PC-3 (cell line): ENCODE measurements at regions not wholly inside any gene's neighbourhood (a gene's known extent, or its start where the extent isn't known, plus 50 kb on each side); places are given as distances from the start of the nearest gene placed in this dataset.
"Not testable (repeated sequence)": the region's sequence is repeated elsewhere in the genome, so short reads cannot be mapped to it uniquely, and the experiment has no call there.

Experiments
- ATAC-seq: fragments of 200-7000 bp; cut with Tn5 transposase; 2 replicates; pipeline ENCODE4 v1.9.1; 2020; ENCODE audit warnings: mild to moderate bottlenecking, moderate library complexity
- BruUV-seq: library from RNA; stranded (reverse); fragments of 400-500 nt; replicated peaks from 2 replicates; lab custom pipeline; 2021; lab: Mats Ljungman, UMichigan
- CTCF ChIA-PET: fragments of 300-600 bp; sonication (Branson Sonifier 250); formaldehyde crosslinking; loops from one replicate; lab custom pipeline; 2022; ENCODE audit warnings: antibody characterized with exemption; lab: Charles Lee
- POLR2A ChIA-PET: fragments of 300-600 bp; sonication (Branson Sonifier 250); formaldehyde crosslinking; loops from one replicate; lab custom pipeline; 2022; ENCODE audit warnings: antibody characterized with exemption; ENCODE audit not compliant: unreplicated experiment; lab: Charles Lee
- DNase-seq: peaks from one replicate; pipeline ENCODE4 v3.0.0-alpha.2; 2015
- H2AFZ ChIP-seq: fragments of 300-600 bp; sonication (generic); 2 replicates; pipeline ENCODE4 v1.6.0; 2016; ENCODE audit warnings: antibody characterized with exemption, low read length
- H3F3A ChIP-seq: fragments of 300-600 bp; sonication (generic); one replicate; pipeline ENCODE4 v1.6.0; 2017; ENCODE audit warnings: antibody characterized with exemption, low read length, control low read depth, mild to moderate bottlenecking; ENCODE audit not compliant: unreplicated experiment
- H3K27ac ChIP-seq: fragments of 300-600 bp; sonication (generic); 2 replicates; pipeline ENCODE4 v1.5.1; 2016; ENCODE audit warnings: mild to moderate bottlenecking, low read length
- H3K27me3 ChIP-seq: fragments of 300-600 bp; sonication (generic); 2 replicates; pipeline ENCODE4 v1.6.1; 2016; ENCODE audit warnings: low read length, mixed read lengths
- H3K36me3 ChIP-seq: fragments of 300-600 bp; sonication (generic); 2 replicates; pipeline ENCODE4 v1.6.1; 2016; ENCODE audit warnings: low read depth, mixed run types, low read length, mixed read lengths
- H3K4me1 ChIP-seq: fragments of 300-600 bp; sonication (generic); 2 replicates; pipeline ENCODE4 v1.5.1; 2016; ENCODE audit warnings: low read length; ENCODE audit not compliant: insufficient read depth
- H3K4me2 ChIP-seq: fragments of 300-600 bp; sonication (generic); 2 replicates; pipeline ENCODE4 v1.6.0; 2016; ENCODE audit warnings: low read length
- H3K4me3 ChIP-seq: fragments of 300-600 bp; sonication (generic); 2 replicates; pipeline ENCODE4 v1.5.1; 2016; ENCODE audit warnings: mild to moderate bottlenecking, low read length, mixed read lengths
- H3K79me2 ChIP-seq: fragments of 300-600 bp; sonication (generic); 2 replicates; pipeline ENCODE4 v1.6.1; 2017; ENCODE audit warnings: low read length, mixed read lengths
- H3K9ac ChIP-seq: fragments of 300-600 bp; sonication (generic); 2 replicates; pipeline ENCODE4 v1.6.0; 2016; ENCODE audit warnings: mild to moderate bottlenecking, low read length
- H3K9me2 ChIP-seq: fragments of 300-600 bp; sonication (generic); replicated peaks from 2 replicates; pipeline ENCODE4 v1.6.1; 2016; ENCODE audit warnings: mixed run types, low read length, mixed read lengths
- H3K9me3 ChIP-seq: fragments of 300-600 bp; sonication (generic); 2 replicates; pipeline ENCODE4 v1.6.1; 2016; ENCODE audit warnings: low read length, mixed read lengths
- H4K20me1 ChIP-seq: fragments of 300-600 bp; sonication (generic); 2 replicates; pipeline ENCODE4 v1.6.1; 2016; ENCODE audit warnings: low read length, mixed read lengths
- CTCF ChIP-seq: fragments of 300-600 bp; sonication (generic); conservative IDR thresholded peaks from 2 replicates; pipeline ENCODE4 v1.5.1; 2017; ENCODE audit warnings: antibody characterized with exemption, low read depth, mild to moderate bottlenecking, low read length
- EZH2 ChIP-seq: fragments of 300-600 bp; sonication (generic); IDR thresholded peaks from one replicate; pipeline ENCODE4 v1.6.1; 2017; ENCODE audit warnings: antibody characterized with exemption, mild to moderate bottlenecking, low read length; ENCODE audit not compliant: unreplicated experiment
- EZH2phosphoT487 ChIP-seq: fragments of 300-600 bp; sonication (generic); IDR thresholded peaks from 2 replicates; pipeline ENCODE4 v1.6.1; 2018; ENCODE audit warnings: mild to moderate bottlenecking, antibody characterized with exemption, low read length, borderline replicate concordance
- intact Hi-C: fragments of 100-400 bp; cut with micrococcal nuclease; formaldehyde crosslinking; loops from 2 replicates; pipeline ENCODE4 v1.9.0; 2023

GRCh38 chr13:109983447-109983846 is 197.1 kb upstream of the IRS2 start:
- no peak for DNase-seq
- Histone ChIP-seq H3K36me3 (no peaks in the 10 kb centered on the region), H3K9me3 (no peaks in the 10 kb centered on the region), H3K27ac (no peak overlapping the region), H3K4me2 (no peak overlapping the region), H3K79me2 (no peaks in the 10 kb centered on the region), H4K20me1 (no peaks in the 10 kb centered on the region), H3K4me1 (peaks cover 5% of the 10 kb centered on the region; the same call in 1 of the 2 replicates), H2AFZ (no peak overlapping the region), H3K4me3 (no peak overlapping the region), H3K9me2 (no peaks in the 10 kb centered on the region), H3F3A (no peaks in the 10 kb centered on the region), H3K9ac (no peak overlapping the region), H3K27me3 (no peaks in the 10 kb centered on the region)
- intact Hi-C loops = no loop called here
- CTCF ChIA-PET = no interaction called here
- POLR2A ChIA-PET = no interaction called here
- no TSS peak for BruUV-seq
- TF ChIP-seq CTCF (no peak), EZH2 (no peak), EZH2phosphoT487 (no peak)
- ATAC-seq = no peak

GRCh38 chr13:109981000-109981399 is 194.6 kb upstream of the IRS2 start:
- Histone ChIP-seq H3F3A (no peaks in the 10 kb centered on the region), H3K9me3 (no peaks in the 10 kb centered on the region), H3K9me2 (no peaks in the 10 kb centered on the region), H3K36me3 (no peaks in the 10 kb centered on the region), H3K27me3 (no peaks in the 10 kb centered on the region), H3K27ac (no peak overlapping the region), H3K9ac (no peak overlapping the region), H3K4me2 (no peak overlapping the region), H3K79me2 (no peaks in the 10 kb centered on the region), H3K4me1 (peaks cover 5% of the 10 kb centered on the region; the same call in 1 of the 2 replicates), H3K4me3 (no peak overlapping the region), H4K20me1 (no peaks in the 10 kb centered on the region), H2AFZ (no peak overlapping the region)
- no peak for DNase-seq
- TF ChIP-seq EZH2phosphoT487 (no peak), CTCF (no peak), EZH2 (no peak)
- ChIA-PET POLR2A (no interaction called here), CTCF (no interaction called here)
- intact Hi-C loops = no loop called here
- ATAC-seq = no peak
- BruUV-seq = no TSS peak

- H3F3A ChIP-seq, DNase-seq, H4K20me1 ChIP-seq, H3K4me2 ChIP-seq, POLR2A ChIA-PET, BruUV-seq, H3K9ac ChIP-seq, ATAC-seq, H3K36me3 ChIP-seq, H3K4me3 ChIP-seq, H2AFZ ChIP-seq, H3K4me1 ChIP-seq, H3K79me2 ChIP-seq, H3K27me3 ChIP-seq, H3K27ac ChIP-seq, H3K9me3 ChIP-seq, intact Hi-C loops, H3K9me2 ChIP-seq: not testable (repeated sequence)
- CTCF ChIA-PET = interaction anchor here (0.6 kb wide), 1 partner anchor 1064 kb away, joined by 4 read pairs; no protein-coding TSS in a partner anchor
These were observed 193.3 kb upstream of the IRS2 start for GRCh38 chr13:109979676-109980075.
